ENCODE measurements at regions not wholly inside any gene's neighbourhood (a gene's known extent, or its start where the extent isn't known, plus 50 kb on each side); places are given as distances from the start of the nearest gene placed in this dataset.
"Not testable (repeated sequence)": the region's sequence is repeated elsewhere in the genome, so short reads cannot be mapped to it uniquely, and the experiment has no call there.

DNA sequence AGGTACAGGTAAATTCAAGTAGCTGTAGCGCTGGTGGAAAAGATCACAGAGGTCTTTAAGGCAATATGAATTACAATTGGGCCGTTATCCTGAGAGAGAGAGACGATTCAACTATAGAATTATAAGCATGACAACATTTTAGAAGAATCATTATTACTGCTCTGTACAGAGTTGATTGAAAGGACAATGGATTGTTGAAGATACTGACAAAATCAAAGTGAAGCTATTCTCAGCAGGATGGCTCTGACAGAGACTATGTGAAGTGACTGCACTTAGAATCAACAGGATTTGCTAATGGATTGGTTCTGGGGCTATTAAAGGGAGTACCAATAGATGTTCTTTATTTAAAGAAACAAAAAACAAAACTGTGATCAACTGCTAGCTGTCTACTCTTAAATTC lies 634.8 kb upstream of the GRM3 start:
- DNase-seq (ENCODE audit: low spot score) = no peak

DNA sequence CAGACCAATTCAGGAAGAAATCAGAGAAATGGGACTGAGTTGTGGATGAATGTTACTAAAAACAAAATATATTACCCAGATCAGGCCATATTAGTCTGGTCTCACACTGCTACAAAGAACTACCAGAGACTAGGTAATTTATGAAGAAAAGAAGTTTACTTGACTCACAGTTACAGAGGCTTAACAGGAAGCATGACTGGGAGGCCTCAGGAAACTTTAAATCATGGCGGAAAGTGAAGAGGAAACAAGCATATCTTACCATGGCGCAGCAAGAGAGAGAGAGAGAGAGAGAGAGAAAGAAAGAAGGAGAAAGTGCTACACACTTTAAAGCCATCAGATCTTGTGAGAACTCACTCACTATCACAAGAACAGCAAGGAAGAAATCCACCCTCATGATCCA lies 636.8 kb upstream of the GRM3 start:
- no peak for DNase-seq (ENCODE audit: low spot score)

DNA sequence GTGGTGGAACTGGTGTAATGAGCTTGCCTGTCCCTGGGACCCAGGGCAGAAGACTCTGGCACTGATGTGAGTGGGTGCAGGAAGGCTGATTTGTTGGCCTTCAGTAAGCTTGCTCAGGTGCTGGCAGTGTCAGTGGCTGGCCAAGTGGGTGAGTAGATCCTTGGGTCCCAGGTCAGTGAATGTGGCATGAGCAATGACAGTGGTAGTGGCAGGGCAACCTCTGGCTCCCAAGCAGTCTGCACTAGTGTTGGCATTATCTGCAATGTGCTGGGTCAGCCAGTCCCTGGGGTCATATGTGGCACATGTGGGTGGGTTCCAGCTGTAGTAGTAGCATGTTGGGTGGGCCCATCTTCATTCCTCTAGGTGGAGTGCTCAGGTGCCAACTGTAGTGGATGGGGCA lies 640.9 kb upstream of the GRM3 start:
- DNase-seq (ENCODE audit: low spot score) = no peak

DNA sequence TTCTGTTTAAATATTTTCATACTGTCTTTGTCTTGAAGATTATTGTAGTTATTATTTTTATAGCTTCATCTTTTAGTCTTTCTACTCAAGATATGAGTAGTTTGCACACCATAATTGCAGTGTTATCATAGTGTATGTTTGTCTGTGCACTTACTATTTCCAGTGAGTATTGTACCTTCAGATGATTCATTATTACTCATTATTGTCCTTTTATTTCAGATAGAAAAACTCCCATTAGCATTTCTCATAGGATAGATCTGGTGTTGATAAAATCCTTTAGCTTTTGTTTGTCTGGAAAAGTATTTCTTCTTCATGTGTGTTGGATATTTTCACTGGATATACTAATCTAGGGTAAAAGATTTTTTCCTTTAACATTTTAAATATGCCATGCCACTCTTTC lies 646.2 kb upstream of the GRM3 start:
- DNase-seq (ENCODE audit: low spot score) = no peak

DNA sequence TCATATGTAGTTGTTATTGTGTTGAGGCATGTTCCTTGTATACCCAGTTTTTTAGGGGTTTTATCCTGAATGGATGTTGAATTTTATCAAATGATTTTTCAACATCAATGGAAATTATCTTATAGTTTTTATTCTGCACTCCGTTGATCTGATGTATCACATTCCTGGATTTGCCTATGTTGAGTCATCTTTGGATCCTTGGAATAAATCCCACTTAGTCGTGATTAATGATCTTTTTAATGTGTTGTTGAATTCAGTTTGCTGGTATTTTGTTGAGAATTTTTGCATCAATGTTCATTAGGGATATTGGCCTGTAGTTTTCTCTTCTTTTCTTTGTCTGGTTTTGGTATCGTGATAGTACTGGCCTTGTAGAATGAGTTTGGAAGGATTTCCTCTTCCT lies 648.6 kb upstream of the GRM3 start:
- no peak for DNase-seq (ENCODE audit: low spot score)

DNA sequence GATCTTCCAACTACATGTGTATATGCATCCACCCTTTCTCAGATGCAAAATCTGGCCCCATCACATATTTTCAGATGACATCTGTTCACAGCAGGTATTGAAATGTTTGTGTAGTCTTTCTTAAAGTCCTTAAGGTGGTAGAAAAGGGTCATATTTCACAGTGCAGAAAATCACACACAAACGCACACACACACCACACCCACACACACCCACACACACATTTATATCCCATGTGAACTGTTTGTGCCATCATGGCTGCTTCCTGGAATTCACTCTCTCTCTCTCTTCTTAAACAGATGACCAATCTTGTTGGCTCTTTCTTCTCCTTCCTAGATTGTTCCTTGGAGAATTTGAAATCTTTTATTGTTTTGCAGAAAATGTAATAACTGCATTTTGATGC lies 663.0 kb upstream of the GRM3 start:
- no peak for DNase-seq (ENCODE audit: low spot score)

DNA sequence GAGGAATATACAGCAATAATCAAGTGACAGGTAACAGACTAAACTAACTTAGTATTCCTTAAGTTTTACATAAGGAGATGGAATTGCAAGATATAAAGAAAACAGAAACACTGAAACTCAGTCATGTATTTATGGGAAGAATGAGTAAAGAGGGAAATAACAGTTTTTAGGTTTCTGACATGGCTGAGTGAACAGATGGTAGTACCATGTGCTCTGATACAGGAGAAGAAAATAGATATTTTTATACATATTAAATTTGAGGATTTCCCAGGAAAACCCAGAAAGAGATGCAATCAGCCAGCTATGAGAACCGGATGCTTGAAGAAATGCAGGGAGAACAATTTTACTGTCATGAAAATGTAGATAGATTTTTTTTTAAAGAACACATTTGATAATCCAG lies 669.5 kb upstream of the GRM3 start:
- peak; percentile 10 for DNase-seq (ENCODE audit: low spot score)

DNA sequence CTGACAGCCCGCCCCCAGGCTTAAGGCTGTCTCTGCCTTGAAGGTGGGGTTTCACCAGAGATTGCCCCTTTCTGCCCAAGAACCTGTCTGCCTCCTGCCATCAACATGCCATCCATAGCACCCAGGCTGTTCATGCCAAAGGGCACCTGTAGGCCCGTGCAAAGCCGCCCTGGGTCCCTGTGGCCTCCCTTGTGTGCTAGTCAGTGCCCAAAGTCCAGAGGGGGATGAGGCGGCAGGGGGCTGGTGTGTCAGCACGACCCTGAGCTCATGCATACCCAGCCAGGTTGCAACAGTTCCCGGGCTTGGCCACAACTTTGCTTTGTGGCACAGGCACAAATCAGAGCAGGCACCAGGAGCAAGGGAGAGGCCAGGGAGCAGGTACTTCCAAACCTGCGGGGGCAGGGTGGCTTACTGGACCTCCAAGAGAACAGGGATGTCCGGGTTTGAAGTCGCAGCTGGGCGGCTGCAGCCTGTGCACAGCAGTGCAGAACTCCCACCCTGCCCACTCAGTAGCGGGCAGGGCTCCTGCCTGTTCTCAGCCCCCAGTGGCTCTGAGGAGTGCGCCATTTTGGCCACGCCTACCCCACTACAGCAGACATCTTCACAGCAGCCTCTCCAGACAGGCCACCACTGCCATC lies 671.1 kb upstream of the GRM3 start:
- DNase-seq (ENCODE audit: low spot score) = no peak

DNA sequence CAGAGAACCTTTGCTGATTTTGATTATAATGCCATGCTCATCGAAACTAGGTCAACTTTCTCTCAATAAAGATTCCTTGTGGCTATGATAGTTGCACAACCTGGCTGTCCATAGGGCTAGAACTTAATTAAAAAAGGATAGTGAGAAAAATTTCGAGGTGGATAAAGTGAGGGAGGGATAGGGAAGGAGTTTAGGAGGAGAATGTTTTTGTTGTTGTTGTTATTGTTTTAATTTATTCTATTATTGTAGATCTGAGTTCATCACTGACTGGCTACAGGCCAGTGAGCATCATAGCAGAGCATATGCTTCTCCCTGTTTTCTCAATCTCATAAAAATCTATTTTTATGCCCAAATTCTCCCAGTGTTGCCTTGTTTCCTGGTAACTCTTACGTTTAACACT lies 688.7 kb upstream of the GRM3 start:
- DNase-seq (ENCODE audit: low spot score) = no peak

DNA sequence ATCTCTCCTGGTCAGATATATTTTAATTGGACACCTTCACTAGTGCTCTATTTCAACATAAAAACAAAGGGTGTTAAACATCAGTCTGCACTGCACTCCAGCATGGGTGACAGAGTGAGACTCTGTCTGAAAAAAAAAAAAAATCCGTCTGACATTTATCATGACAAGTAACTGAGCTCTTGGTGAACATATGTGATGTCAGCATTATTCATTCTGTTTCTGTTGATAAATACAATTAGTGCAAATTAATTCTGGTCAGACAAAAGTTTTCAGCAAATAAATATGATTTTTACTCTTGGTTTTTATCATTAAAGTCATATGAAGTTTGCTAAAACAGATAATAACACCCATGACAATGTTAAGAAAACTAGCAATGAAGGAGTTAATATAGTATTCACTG lies 692.8 kb upstream of the GRM3 start:
- DNase-seq (ENCODE audit: low spot score) = no peak

DNA sequence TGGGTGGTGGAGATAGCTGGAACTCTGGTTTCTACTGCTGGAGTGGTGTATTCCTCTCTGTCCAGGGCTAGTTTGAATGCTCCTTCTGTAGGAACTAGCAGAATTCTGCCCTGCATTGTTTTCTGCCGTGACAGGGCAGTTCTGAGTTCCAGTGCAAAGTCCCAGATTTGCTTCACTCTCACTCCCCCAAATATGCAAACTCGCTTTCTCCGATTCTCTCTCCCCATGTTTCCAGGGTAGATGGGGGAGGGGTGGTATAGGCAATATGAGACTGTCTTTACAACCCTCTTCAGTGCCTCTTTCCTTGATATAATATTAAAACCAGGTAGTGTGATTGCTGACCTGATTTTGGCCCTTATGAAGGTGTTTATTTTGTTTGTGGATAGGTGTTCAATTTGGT lies 693.3 kb upstream of the GRM3 start:
- no peak for DNase-seq (ENCODE audit: low spot score)

DNA sequence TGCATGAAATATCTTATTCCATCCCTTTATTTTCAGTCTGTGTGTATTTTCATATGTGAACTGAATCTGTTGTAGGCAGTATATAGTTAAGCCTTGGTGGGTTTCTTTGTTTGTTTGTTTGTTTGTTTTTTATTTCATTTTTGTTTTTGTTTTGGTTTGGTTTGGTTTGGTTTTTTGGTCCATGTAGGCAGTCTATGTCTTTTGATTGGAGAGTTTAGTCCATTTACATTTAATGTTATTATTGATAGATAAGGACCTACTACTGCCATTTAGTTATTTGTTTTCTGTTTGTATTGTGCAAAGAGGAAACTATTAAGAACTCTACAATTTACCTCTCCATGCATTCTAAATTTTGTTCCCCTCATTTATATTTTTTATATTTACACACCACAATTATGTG lies 695.9 kb upstream of the GRM3 start:
- DNase-seq (ENCODE audit: low spot score) = no peak

DNA sequence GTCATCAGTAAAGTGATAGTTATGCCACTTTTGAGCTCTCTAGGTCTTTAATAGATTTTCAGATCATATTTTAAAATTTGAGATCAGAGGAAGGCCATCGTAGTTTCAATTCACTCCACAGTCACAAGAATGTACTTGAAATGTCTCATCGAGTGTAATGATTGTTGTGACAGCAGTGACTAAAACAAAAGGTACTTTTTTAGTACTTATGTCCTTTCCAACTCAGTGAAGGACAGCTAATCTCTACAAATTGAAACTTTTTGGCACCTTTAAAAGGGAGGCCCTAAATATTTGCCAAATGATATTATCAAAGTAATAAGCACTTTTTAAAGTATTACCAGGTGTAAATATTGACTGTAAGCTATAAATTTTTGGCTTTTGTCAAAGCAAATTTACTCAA lies 702.9 kb upstream of the GRM3 start:
- DNase-seq (ENCODE audit: low spot score) = no peak

DNA sequence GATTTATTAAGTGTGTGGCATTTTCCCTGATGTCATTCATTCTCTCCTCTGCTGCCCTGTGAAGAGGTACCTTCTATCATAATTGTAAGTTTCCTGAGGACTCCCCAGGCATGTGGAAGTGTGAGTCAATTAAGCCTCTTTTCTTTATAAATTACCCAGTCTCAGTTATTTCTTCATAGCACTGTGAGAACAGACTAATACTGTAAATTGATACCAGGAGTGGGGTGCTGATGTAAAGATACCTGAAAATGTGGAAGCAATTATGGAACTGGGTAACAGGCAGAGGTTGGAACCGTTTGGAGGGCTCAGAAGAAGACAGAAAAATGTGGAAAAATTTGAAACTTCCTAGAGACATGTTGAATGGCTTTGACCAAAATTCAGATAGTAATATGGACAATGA lies 711.8 kb upstream of the GRM3 start:
- no peak for DNase-seq (ENCODE audit: low spot score)

DNA sequence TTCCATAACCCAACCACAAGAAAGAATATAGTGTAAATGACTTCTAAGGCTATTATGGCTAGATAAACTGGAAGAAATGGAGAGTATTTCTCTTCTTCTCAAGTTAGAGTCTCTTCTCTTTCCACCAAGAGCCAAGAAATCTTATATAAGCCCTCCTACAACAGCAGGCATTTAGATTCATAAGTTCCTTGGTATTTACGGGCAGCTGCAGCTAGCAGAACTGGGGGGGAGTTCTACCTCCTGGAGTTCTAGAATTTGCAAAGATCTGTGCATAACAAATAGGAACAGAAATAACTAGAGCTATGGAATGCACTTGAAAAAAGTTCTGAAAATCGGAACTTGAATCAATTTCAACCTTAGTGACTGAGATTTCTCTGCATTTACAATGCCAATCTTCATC lies 715.2 kb upstream of the GRM3 start:
- no peak for DNase-seq (ENCODE audit: low spot score)

DNA sequence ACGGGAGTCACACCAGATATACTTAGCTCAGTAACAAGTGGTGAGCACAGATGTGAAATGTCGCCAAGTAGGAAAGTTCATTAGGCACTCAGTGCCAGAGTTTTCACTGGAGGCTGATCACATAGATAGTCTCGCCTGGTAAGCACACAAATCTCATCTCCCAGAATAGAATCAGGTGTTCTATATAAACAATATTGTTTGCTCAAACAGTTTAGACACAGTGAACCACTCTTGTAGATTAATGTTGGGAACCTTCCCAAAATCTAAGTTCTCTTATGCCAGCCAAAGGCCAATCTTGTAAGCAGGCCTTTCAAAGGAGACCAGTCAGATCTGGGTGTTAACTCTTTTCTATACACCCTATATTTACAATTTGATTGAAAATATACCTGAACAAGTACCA lies 716.5 kb upstream of the GRM3 start:
- DNase-seq (ENCODE audit: low spot score) = no peak

DNA sequence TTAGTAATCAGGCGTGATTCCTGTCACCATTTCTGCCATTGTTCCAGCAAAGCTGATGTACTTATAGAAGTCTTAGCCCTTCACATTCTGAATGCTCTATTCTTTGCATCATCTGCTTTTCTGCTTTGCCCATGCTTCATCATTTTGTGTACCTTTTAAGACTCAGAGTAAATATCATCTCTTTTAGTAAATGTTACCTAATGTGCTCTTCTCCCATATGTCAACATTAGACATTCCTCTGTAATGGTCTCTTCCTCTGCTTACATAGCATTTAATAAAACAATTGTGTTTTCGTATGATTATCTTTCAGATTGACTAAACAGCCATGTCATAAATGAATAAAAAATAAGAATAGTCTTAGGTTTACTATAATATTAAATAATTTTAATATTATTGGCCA lies 719.6 kb upstream of the GRM3 start:
- no peak for DNase-seq (ENCODE audit: low spot score)

DNA sequence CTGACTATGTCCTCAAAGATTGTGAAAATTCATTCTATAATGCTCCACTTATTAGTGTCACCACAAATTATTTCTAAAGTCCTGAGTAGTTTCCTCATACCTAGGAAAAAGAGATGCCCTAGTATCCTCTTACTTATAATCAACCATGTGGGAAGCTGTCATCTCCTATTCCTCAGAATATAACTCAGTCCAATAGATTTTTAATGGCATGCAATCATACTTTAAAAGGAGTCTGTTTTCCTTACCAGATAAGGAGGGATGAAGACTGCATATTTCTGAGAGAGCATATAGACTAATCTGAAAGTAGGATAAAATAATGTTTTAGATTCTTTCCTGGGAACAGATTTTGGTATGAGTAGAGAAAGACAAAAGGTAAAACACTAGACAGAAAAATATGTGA lies 727.7 kb upstream of the GRM3 start:
- DNase-seq (ENCODE audit: low spot score) = no peak

DNA sequence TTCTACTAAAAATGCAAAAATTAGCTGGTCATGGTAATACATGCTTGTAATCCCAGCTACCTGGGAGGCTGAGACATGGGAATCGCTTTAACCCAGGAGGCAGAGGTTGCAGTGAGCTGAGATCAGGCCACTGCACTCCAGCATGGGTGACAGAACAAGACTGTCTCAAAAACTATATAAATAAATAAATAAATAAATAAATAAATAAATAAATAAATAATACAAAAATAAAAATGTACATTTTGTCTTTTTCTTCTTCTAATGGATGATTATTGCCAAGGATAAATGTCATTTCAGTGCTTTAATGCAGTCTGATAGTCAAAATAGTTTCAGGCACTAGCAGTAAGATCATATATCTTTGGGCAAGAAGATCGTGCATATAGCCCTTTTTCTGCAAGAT lies 727.6 kb upstream of the SEMA3D start:
- DNase-seq (ENCODE audit: low spot score) = no peak

DNA sequence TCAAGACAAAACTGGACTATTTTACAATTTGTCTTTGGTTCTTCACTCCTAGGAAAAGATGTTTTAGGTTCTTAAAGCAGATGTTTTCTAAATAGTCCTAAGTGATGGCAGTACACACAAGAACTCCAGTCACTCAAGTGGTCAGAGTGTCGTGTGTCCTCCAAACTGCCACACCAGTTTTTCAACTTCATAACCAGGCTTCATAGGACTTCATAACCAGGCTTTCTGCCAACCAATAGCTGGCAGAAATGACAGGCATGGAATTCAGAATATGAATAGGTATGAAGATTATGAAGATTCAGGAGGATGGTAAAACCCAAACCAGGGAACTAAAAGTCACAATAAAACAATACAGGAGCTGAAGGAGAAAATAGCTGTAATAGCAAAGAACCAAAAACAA lies 721.2 kb upstream of the SEMA3D start:
- no peak for DNase-seq (ENCODE audit: low spot score)

DNA sequence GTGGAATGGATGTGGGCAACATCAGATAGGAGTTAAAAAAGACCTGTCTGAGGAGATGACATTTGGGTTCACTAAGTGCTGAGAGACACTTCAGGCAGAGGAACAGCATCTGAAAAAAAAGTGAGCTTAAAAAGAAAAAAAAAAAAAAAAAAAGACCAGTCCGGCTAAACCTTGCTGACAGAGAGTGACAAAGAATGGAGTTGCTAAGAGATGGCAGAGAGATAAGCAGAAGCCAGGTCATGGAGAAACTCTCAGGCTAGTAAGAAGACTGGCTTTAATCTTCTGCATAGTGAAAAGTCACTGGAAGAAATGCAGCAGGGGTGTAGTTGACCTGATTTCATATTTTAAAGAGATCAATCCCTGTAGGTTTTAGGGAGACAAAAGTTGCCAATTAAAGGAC lies 711.1 kb upstream of the SEMA3D start:
- DNase-seq (ENCODE audit: low spot score) = no peak

DNA sequence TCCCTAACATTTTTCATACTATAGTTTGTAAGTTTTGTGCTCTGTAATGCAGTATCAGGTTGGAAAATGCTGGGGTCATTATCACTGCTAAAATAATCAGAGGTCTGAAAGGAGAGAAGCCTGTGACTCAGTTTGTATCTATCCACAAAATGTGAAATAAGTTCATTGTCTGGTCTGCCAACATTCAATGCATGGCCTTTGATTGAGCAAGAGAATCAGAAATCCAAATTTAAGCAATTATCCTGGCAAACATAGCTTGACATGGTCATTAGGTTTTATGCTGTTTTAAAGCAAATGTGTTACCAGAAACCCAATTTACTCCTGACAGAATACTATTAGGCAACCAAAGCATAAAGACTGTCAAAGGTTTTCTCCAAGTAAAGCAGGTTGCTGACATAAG lies 709.7 kb upstream of the SEMA3D start:
- DNase-seq (ENCODE audit: low spot score) = no peak

DNA sequence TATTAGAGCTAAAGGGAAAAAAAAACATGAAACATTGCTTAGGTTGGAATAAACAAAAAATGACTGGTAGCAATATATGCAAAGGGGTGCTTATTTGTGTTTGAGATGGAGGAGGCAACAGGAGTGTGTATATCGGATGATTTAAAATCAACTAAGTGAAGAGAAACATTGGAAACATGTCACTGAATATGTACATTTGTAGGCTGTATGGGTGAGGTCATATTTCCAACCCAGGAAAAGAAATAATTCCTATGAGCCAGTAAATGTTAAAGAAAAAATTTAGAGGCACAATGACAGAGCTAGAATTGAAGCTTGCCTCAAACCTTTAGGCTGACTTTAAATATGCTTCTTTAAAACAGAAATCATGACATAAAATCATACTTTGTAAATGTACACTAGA lies 709.0 kb upstream of the SEMA3D start:
- no peak for DNase-seq (ENCODE audit: low spot score)

DNA sequence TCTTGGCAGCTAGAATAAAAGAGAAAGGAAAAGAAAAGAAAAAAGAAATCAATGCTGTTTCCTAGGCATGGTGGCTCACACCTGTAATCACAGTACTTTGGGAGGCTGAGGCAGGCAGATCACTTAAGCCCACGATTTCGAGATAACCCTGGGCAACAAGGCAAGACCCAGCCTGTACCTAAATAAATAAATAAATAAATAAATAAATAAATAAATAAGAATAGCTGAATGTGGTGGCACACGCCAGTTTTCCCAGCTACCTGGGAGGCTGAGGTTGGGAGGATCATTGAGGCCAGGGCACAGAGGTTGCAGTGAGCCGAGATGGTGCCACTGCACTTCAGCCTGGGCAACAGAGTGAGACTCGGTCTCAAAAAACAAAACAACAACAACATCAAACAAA lies 705.0 kb upstream of the SEMA3D start:
- DNase-seq (ENCODE audit: low spot score) = not testable (repeated sequence)

DNA sequence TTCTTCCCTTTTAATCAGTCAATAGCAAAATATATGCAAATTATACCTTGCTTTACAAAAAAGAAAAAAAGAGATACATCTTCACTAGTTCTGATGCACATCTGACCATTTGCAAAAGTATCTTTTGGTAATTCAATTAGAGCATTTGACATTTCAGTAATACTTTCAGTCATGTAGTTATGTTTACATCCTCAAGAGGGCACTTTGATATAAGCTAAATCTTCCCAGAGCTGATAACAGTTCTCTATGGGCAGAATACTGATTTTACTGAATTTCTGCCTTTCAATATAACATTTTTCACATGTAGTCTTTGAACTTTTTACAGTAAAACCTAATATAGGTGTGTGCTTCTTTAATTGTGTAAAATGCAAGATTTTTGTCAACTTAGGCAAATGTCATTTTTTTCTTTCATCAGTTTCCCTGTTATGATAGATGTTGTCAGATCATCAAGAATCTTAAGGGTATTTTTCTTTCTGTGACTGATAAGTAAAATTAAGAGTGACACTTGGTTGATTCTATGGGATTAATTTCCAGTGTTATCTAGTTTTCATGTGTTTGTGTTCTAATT lies 703.5 kb upstream of the SEMA3D start:
- DNase-seq (ENCODE audit: low spot score) = peak; percentile 35

All from Ammon's horn (tissue), 1 donor.